ENCODE measurements at regions not wholly inside any gene's neighbourhood (a gene's known extent, or its start where the extent isn't known, plus 50 kb on each side); places are given as distances from the start of the nearest gene placed in this dataset.

- intact Hi-C loops (cut with micrococcal nuclease), result no loop called here
- H3K79me2 ChIP-seq (ENCODE audit: control insufficient read depth, insufficient read depth, low read length), result no peaks in the 10 kb centered on the region
- POLR2A ChIA-PET, result no interaction called here
These were observed 111.2 kb upstream of the PRDM1 start for GRCh38 chr6:105974986-105975385.

GRCh38 chr6:105972440-105972839, 113.7 kb upstream of the PRDM1 start:
- no peak overlapping the region for H3K4me3 ChIP-seq (replicated peaks in 1 of 3; ENCODE audit: insufficient read depth in 1 of 3, low read depth in 1 of 3, low read length in 3 of 3)
- no peaks in the 10 kb centered on the region for H3K4me1 ChIP-seq (ENCODE audit: control insufficient read depth, extremely low read depth, insufficient read depth, low read length)
- no peaks in the 10 kb centered on the region for H3K27me3 ChIP-seq (ENCODE audit: control insufficient read depth in 2 of 2, insufficient read depth in 2 of 2, low read length in 2 of 2)
- H3K79me2 ChIP-seq (ENCODE audit: control insufficient read depth, insufficient read depth, low read length), result no peaks in the 10 kb centered on the region
- H3K9me1 ChIP-seq (replicated peaks; ENCODE audit: control insufficient read depth, extremely low read depth, insufficient read depth, low read length), result no peaks in the 10 kb centered on the region
- dilution Hi-C loops (cut with MboI; ENCODE audit: extremely low pct_ligation_motif_present, low sequenced_read_pairs) (no loop called here), intact Hi-C loops (cut with micrococcal nuclease) (no loop called here)
- DNase-seq (ENCODE audit: low read depth, low spot score) (no peak), FAIRE-seq (no peak)
- no peak overlapping the region for H3K27ac ChIP-seq (ENCODE audit: insufficient read depth, low read depth, low read length)
- no peak overlapping the region for H3K9ac ChIP-seq (replicated peaks; ENCODE audit: extremely low read depth, insufficient read depth, low read length)
- CTCF ChIA-PET, result no interaction called here
- no peaks in the 10 kb centered on the region for H4K20me1 ChIP-seq (replicated peaks; ENCODE audit: control insufficient read depth, extremely low read depth, insufficient read depth, low read length)
- POLR2A ChIA-PET, result no interaction called here
- H3K9me3 ChIP-seq (replicated peaks; ENCODE audit: control insufficient read depth, insufficient read depth, low read length), result no peaks in the 10 kb centered on the region
- no TSS peak for BruUV-seq (replicated peaks)
- H3K4me2 ChIP-seq (ENCODE audit: insufficient read depth, low read length), result no peak overlapping the region
- TF ChIP-seq FOS (IDR thresholded peaks at IDR 0.05; ENCODE audit: borderline replicate concordance, insufficient read depth, low read length), result no peak
- no peak for TF ChIP-seq POLR2AphosphoS5 (IDR thresholded peaks at IDR 0.05; ENCODE audit: insufficient read depth, low read depth, low read length)
- TF ChIP-seq CTCF (IDR thresholded peaks at IDR 0.05; ENCODE audit: extremely low read depth in 1 of 2, insufficient read depth in 1 of 2, low read depth in 1 of 2, low read length in 2 of 2), result no peak
- no peak for TF ChIP-seq GATA2 (IDR thresholded peaks at IDR 0.05; ENCODE audit: insufficient read depth, insufficient read length, low read depth, low read length)
- TF ChIP-seq, protein P1, sequence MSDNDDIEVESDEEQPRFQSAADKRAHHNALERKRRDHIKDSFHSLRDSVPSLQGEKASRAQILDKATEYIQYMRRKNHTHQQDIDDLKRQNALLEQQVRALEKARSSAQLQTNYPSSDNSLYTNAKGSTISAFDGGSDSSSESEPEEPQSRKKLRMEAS (IDR thresholded peaks at IDR 0.05; ENCODE audit: insufficient read depth, insufficient read length), result no peak
- TF ChIP-seq MYC (IDR thresholded peaks at IDR 0.05; ENCODE audit: low read depth, low read length), result no peak
- no peak for TF ChIP-seq EZH2 (IDR thresholded peaks at IDR 0.05; ENCODE audit: borderline replicate concordance, low read depth, low read length, severe bottlenecking)
- no peak for TF ChIP-seq POLR2A (IDR thresholded peaks at IDR 0.05; ENCODE audit: low read depth, low read length)
- TF ChIP-seq JUN (IDR thresholded peaks at IDR 0.05; ENCODE audit: borderline replicate concordance, insufficient read depth, insufficient read length, low read depth), result no peak
- no peak overlapping the region for H2AFZ ChIP-seq (ENCODE audit: low read depth, low read length)
- no peaks in the 10 kb centered on the region for H3K36me3 ChIP-seq (ENCODE audit: control insufficient read depth in 2 of 2, extremely low read depth in 1 of 2, insufficient read depth in 2 of 2, low read length in 2 of 2)

More at GRCh38 chr6:105974986-105975385, 111.2 kb upstream of the PRDM1 start:
- no peak overlapping the region for H2AFZ ChIP-seq (ENCODE audit: low read depth, low read length)
- no peak overlapping the region for H3K9ac ChIP-seq (replicated peaks; ENCODE audit: extremely low read depth, insufficient read depth, low read length)
- H3K4me3 ChIP-seq (replicated peaks in 1 of 3; ENCODE audit: insufficient read depth in 1 of 3, low read depth in 1 of 3, low read length in 3 of 3), result no peak overlapping the region
- no peaks in the 10 kb centered on the region for H3K9me1 ChIP-seq (replicated peaks; ENCODE audit: control insufficient read depth, extremely low read depth, insufficient read depth, low read length)
- no peaks in the 10 kb centered on the region for H4K20me1 ChIP-seq (replicated peaks; ENCODE audit: control insufficient read depth, extremely low read depth, insufficient read depth, low read length)
- no peaks in the 10 kb centered on the region for H3K9me3 ChIP-seq (replicated peaks; ENCODE audit: control insufficient read depth, insufficient read depth, low read length)
- no peaks in the 10 kb centered on the region for H3K4me1 ChIP-seq (ENCODE audit: control insufficient read depth, extremely low read depth, insufficient read depth, low read length)
- no peak for DNase-seq (ENCODE audit: low read depth, low spot score)
- BruUV-seq (replicated peaks), result no TSS peak
- no peak overlapping the region for H3K27ac ChIP-seq (ENCODE audit: insufficient read depth, low read depth, low read length)
- CTCF ChIA-PET, result no interaction called here
- TF ChIP-seq FOS (IDR thresholded peaks at IDR 0.05; ENCODE audit: borderline replicate concordance, insufficient read depth, low read length), result no peak
- TF ChIP-seq GATA2 (IDR thresholded peaks at IDR 0.05; ENCODE audit: insufficient read depth, insufficient read length, low read depth, low read length), result no peak
- no peak overlapping the region for H3K4me2 ChIP-seq (ENCODE audit: insufficient read depth, low read length)
- FAIRE-seq, result no peak
- H3K36me3 ChIP-seq (ENCODE audit: control insufficient read depth in 2 of 2, extremely low read depth in 1 of 2, insufficient read depth in 2 of 2, low read length in 2 of 2), result no peaks in the 10 kb centered on the region
- dilution Hi-C loops (cut with MboI; ENCODE audit: extremely low pct_ligation_motif_present, low sequenced_read_pairs), result no loop called here
- peaks cover 0 to 2% of the 10 kb centered on the region in 2 experiments for H3K27me3 ChIP-seq (ENCODE audit: control insufficient read depth in 2 of 2, insufficient read depth in 2 of 2, low read length in 2 of 2)
